ENCODE measurements at regions not wholly inside any gene's neighbourhood (a gene's known extent, or its start where the extent isn't known, plus 50 kb on each side); places are given as distances from the start of the nearest gene placed in this dataset.
"Not testable (repeated sequence)": the region's sequence is repeated elsewhere in the genome, so short reads cannot be mapped to it uniquely, and the experiment has no call there.

DNA sequence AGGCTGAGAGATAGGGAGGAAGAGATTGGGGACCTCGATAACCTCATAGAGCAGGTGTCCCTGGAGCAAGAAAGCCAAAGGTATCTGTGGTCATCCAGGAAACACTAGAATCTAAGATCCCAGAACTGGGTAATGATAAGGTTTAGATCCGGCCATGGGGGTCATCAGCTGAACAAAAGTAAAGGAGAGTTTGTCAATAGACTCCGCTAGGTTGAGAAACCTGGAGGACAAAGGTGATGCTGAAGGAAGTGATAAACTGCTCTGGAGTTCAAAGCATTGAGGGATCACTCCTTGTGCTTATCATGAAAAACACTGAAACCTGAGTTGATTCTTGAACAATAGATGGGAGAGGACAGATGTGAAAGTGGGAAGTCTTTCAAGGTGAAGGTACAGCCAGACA lies 59.5 kb upstream of the SLC2A1 start:
- no peak overlapping the region for H3K4me3 ChIP-seq (ENCODE audit: low read depth, low read length)
- no peak for TF ChIP-seq POLR2A (IDR thresholded peaks at IDR 0.05; ENCODE audit: extremely low read depth, insufficient read length)
- TF ChIP-seq, protein P1, sequence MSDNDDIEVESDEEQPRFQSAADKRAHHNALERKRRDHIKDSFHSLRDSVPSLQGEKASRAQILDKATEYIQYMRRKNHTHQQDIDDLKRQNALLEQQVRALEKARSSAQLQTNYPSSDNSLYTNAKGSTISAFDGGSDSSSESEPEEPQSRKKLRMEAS (IDR thresholded peaks at IDR 0.05; ENCODE audit: low read depth, low read length) = no peak
- no peak for TF ChIP-seq MYC (IDR thresholded peaks at IDR 0.05; ENCODE audit: low read depth, low read length)
- TF ChIP-seq, protein P2, sequence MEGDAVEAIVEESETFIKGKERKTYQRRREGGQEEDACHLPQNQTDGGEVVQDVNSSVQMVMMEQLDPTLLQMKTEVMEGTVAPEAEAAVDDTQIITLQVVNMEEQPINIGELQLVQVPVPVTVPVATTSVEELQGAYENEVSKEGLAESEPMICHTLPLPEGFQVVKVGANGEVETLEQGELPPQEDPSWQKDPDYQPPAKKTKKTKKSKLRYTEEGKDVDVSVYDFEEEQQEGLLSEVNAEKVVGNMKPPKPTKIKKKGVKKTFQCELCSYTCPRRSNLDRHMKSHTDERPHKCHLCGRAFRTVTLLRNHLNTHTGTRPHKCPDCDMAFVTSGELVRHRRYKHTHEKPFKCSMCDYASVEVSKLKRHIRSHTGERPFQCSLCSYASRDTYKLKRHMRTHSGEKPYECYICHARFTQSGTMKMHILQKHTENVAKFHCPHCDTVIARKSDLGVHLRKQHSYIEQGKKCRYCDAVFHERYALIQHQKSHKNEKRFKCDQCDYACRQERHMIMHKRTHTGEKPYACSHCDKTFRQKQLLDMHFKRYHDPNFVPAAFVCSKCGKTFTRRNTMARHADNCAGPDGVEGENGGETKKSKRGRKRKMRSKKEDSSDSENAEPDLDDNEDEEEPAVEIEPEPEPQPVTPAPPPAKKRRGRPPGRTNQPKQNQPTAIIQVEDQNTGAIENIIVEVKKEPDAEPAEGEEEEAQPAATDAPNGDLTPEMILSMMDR (IDR thresholded peaks at IDR 0.05; ENCODE audit: low read depth, low read length) = no peak
- DNase-seq (ENCODE audit: low read depth) = no peak

DNA sequence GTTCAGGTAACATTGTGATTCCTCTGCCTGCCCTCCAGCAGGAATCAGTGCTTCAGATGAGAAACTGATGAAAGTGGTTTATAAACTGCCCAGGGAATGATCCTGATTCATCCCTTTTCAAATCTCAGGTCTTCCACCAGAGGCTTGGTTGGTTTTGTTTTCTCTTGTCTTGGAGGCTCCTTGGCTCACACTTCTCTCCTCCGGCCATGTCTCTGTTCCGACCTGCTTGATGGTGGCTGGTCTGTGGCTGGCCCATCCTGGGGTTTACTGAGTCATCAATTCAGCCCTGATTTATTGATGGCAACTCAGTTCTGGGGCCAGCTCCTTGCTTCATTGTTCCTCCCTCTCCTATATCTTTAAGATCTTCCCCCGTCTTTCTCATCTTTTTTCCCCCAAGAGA lies 56.6 kb upstream of the SLC2A1 start:
- no peak overlapping the region for H3K4me3 ChIP-seq (ENCODE audit: low read depth, low read length)
- TF ChIP-seq MYC (IDR thresholded peaks at IDR 0.05; ENCODE audit: low read depth, low read length) (no peak), POLR2A (IDR thresholded peaks at IDR 0.05; ENCODE audit: extremely low read depth, insufficient read length) (no peak)
- TF ChIP-seq, protein P2 (IDR thresholded peaks at IDR 0.05; ENCODE audit: low read depth, low read length) = no peak
- TF ChIP-seq, protein P1 (IDR thresholded peaks at IDR 0.05; ENCODE audit: low read depth, low read length) = no peak
- no peak for DNase-seq (ENCODE audit: low read depth)

DNA sequence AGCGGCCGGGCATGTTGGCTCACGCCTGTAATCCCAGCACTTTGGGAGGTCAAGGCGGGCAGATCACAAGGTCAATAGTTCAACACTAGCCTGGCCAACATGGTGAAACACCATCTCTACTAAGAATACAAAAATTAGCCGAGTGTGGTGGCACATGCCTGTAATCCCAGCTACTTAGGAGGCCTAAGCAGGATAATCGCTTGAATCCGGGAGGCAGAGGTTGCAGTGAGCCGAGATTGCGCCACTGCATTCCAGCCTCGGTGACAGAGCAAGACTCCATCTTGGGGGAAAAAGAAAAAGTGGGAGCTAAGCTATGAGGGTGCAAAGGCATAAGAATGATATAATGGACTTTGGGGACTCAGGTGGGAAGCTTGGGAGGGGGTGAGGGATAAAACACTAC lies 55.9 kb upstream of the SLC2A1 start:
- H3K4me3 ChIP-seq (ENCODE audit: low read depth, low read length); DNase-seq (ENCODE audit: low read depth): not testable (repeated sequence)

DNA sequence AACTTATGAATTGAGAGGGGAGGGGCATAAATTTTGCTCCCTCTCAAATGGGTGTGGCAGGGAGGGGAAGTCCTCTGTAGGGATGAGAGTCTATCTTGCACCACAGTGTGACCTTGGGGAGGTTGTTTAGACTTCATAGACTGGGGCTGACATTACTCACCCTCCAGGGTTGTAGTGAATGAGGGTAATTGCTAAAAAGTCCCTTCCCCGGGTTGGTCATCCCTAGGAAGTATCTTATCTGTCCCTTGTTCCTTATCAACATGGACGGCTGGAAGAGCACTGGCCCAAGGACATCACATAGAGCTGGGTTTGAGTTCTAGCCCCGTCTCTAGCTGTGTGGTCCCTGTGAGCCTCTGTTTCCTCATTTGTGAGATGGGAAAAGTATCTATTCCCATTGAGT lies 52.4 kb upstream of the SLC2A1 start:
- H3K4me3 ChIP-seq (ENCODE audit: low read depth, low read length) = no peak overlapping the region
- DNase-seq (ENCODE audit: low read depth) = peak; percentile 44
- TF ChIP-seq MYC (IDR thresholded peaks at IDR 0.05; ENCODE audit: low read depth, low read length) (no peak), POLR2A (IDR thresholded peaks at IDR 0.05; ENCODE audit: extremely low read depth, insufficient read length) (no peak)
- TF ChIP-seq, protein P1 (IDR thresholded peaks at IDR 0.05; ENCODE audit: low read depth, low read length) = no peak
- TF ChIP-seq, protein P2 (IDR thresholded peaks at IDR 0.05; ENCODE audit: low read depth, low read length) = no peak

DNA sequence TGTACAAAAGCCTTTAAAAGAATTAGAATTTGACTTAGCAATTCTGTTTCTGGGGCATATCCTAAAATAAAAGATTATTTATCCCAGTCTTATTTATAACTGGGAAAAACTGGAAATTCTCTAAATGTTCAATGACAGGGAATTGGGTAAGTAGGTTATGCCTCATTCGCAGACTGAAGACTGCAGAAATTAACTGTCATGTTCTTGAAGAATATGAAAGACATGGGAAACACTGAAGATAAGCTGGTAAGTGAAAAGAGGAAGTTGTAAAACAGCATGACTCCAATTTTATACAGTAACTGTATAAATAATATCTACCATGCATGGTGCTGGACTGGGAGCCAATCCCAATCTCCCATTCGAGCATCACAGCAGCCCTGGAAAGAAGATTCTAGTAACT lies 50.6 kb upstream of the SLC2A1 start:
- H3K4me3 ChIP-seq (ENCODE audit: low read depth, low read length) = no peak overlapping the region
- DNase-seq (ENCODE audit: low read depth) = peak; percentile 90
- TF ChIP-seq MYC (IDR thresholded peaks at IDR 0.05; ENCODE audit: low read depth, low read length) = 0 out of 2 replicates have a peak, but pooled peaks have one; percentile 12
- TF ChIP-seq, protein P1 (IDR thresholded peaks at IDR 0.05; ENCODE audit: low read depth, low read length) = peak; percentile 42; the same call in 1 of the 2 replicates
- TF ChIP-seq, protein P2 (IDR thresholded peaks at IDR 0.05; ENCODE audit: low read depth, low read length) = no peak
- TF ChIP-seq POLR2A (IDR thresholded peaks at IDR 0.05; ENCODE audit: extremely low read depth, insufficient read length) = no peak

DNA sequence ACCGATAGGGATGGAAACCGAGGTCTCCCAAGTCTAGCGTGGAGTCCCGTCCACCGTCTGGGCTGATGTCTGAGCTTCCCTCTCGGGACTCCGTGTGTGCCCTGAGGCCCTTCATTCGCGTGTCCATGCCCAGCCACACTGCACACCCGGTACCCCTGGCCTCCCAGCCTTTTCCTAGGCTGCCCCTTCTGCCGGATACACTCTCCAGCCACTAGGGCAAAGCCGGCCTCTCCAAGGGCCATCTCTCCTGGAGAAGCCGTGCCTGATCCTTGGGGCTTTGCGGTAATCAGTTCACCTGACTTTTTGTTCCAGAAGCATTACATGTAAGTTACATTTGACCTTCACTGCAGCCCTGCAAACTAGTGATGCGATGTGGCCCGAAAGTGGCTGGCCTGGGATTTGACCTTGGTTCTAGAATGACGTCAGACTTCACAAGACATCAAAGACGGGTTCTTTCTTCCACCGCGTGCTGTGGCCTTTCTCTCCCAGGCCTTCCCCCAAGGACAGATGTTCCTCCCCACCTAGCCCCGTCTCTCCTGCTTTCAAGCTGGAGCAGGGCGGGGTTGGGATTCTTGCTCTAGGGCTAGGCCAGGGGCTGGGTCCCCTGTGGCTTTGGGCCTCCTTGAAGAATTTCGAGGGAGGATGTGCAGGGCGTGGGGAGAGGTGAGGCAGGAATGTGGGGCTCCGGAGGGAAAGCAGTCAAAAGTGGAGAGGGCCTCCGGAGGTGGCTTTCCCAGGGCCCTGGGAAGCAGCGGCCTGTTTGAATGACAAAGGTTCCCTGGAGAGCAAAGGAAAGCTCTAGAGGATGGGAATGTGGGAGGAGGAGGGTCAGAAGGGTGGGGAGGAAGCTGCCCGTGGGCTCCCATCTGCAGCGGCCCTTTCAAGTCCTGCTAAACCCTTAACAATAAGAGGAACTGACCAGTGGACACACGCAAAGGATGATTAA lies 49.7 kb upstream of the SLC2A1 start:
- TF ChIP-seq, protein P1 (IDR thresholded peaks at IDR 0.05; ENCODE audit: low read depth, low read length) = no peak
- TF ChIP-seq MYC (IDR thresholded peaks at IDR 0.05; ENCODE audit: low read depth, low read length) (no peak), POLR2A (IDR thresholded peaks at IDR 0.05; ENCODE audit: extremely low read depth, insufficient read length) (no peak)
- TF ChIP-seq, protein P2 (IDR thresholded peaks at IDR 0.05; ENCODE audit: low read depth, low read length) = no peak
- DNase-seq (ENCODE audit: low read depth) = no peak
- no peak overlapping the region for H3K4me3 ChIP-seq (ENCODE audit: low read depth, low read length)

Data from NB4 (cell line).